K562 (cell line): ENCODE measurements at regions not wholly inside any gene's neighbourhood (a gene's known extent, or its start where the extent isn't known, plus 50 kb on each side); places are given as distances from the start of the nearest gene placed in this dataset.

Experiments
- ATAC-seq: fragments of 200-7000 bp; cut with Tn5 transposase; 3 replicates; pipeline ENCODE4 v1.9.1; 2020; ENCODE audit warnings: moderate library complexity
- BruUV-seq: library from RNA; stranded (reverse); fragments of 400-500 nt; replicated peaks from 2 replicates; lab custom pipeline; 2021; lab: Mats Ljungman, UMichigan
- CTCF ChIA-PET: fragments of 300-600 bp; formaldehyde crosslinking; extraction: SDS; loops from one replicate; lab custom pipeline; 2021; ENCODE audit warnings: low intra/inter-chr PET ratio; lab: Yijun Ruan, JAX
- POLR2A ChIA-PET: fragments of 300-600, 350-650 bp; sonication (Branson Sonifier 250); formaldehyde crosslinking; extraction: SDS; loops from one replicate; lab custom pipeline; 2021; ENCODE audit warnings: antibody characterized with exemption, inconsistent platforms; lab: Yijun Ruan, JAX
- DNase-seq, 4 experiments: peaks; one replicate each; pipeline versions ENCODE4 v3.0.0 to v3.0.0-alpha.2; 2011 to 2018; ENCODE audit warnings: low spot score in 3 of 4, mixed read lengths in 3 of 4; ENCODE audit errors: extremely low read depth in 1 of 4
- FAIRE-seq: peaks from 2 replicates; lab custom pipeline; 2011; peaks lifted over from hg19 to GRCh38; lab: Jason Lieb, UNC
- H2AFZ ChIP-seq: 2 replicates; pipeline ENCODE4 v1.6.0; 2011; ENCODE audit warnings: low read depth, low read length, control low read depth, inconsistent platforms
- H3K27ac ChIP-seq: fragments of 200-600 bp; 3 replicates; pipeline ENCODE4 v1.8.0; 2011; ENCODE audit warnings: low read depth, mild to moderate bottlenecking, control low read depth, inconsistent platforms, low read length, moderate library complexity, mixed read lengths; ENCODE audit errors: extremely low read depth
- H3K27me3 ChIP-seq, 2 experiments: fragments of 300-600 bp in 1 of 2; 2 replicates in 1 of 2; 3 replicates in 1 of 2; pipeline versions ENCODE4 v1.6.0 to v1.8.0; 2011; ENCODE audit warnings: inconsistent platforms in 2 of 2, low read length in 2 of 2, mild to moderate bottlenecking in 1 of 2, mixed read lengths in 1 of 2, moderate library complexity in 1 of 2; ENCODE audit not compliant: control insufficient read depth in 2 of 2, insufficient read depth in 2 of 2
- H3K36me3 ChIP-seq: fragments of 300-600 bp; 3 replicates; pipeline ENCODE4 v1.8.0; 2011; ENCODE audit warnings: mild to moderate bottlenecking, low read length, inconsistent platforms; ENCODE audit not compliant: control insufficient read depth, insufficient read depth
- H3K4me1 ChIP-seq, 2 experiments: fragments of 200-600 bp in 1 of 2; replicated peaks in 1 of 2; 2 replicates in 1 of 2; 3 replicates in 1 of 2; pipeline versions ENCODE4 v1.5.1 to v1.8.0; 2011; ENCODE audit warnings: inconsistent platforms in 2 of 2, low read length in 2 of 2, mild to moderate bottlenecking in 1 of 2, mixed read lengths in 1 of 2, moderate library complexity in 1 of 2; ENCODE audit not compliant: control insufficient read depth in 2 of 2, insufficient read depth in 2 of 2
- H3K4me2 ChIP-seq: 2 replicates; pipeline ENCODE4 v1.6.1; 2011; ENCODE audit warnings: low read length, control low read depth, inconsistent platforms, mixed read lengths; ENCODE audit not compliant: insufficient read depth
- H3K4me3 ChIP-seq: fragments of 200-600 bp; sonication (generic), shearing (Covaris generic); 2 replicates; pipeline ENCODE4 v1.5.1; 2016; ENCODE audit warnings: control low read depth, inconsistent platforms
- H3K79me2 ChIP-seq: fragments of 200-600 bp; 3 replicates; pipeline ENCODE4 v1.8.0; 2011; ENCODE audit warnings: low read length, inconsistent platforms; ENCODE audit not compliant: control insufficient read depth, insufficient read depth
- H3K9ac ChIP-seq, 2 experiments: 2 replicates each; pipeline versions ENCODE4 v1.6.0 to v1.6.1; 2011; ENCODE audit warnings: low read depth in 2 of 2, low read length in 2 of 2, control low read depth in 1 of 2, inconsistent platforms in 1 of 2, mild to moderate bottlenecking in 1 of 2, mixed read lengths in 1 of 2; ENCODE audit not compliant: insufficient read depth in 1 of 2
- H3K9me1 ChIP-seq: one replicate; pipeline ENCODE4 v1.6.0; 2011; ENCODE audit warnings: inconsistent platforms, mild to moderate bottlenecking, low read length, moderate library complexity; ENCODE audit not compliant: control insufficient read depth, insufficient read depth
- H3K9me3 ChIP-seq: replicated peaks from 2 replicates; pipeline ENCODE4 v1.5.1; 2011; ENCODE audit warnings: low read depth, low read length, inconsistent platforms; ENCODE audit not compliant: control insufficient read depth, insufficient read depth
- H4K20me1 ChIP-seq: replicated peaks from 2 replicates; pipeline ENCODE4 v1.6.1; 2011; ENCODE audit warnings: low read length, inconsistent platforms, mixed read lengths; ENCODE audit not compliant: control insufficient read depth, insufficient read depth
- DDX20 ChIP-seq: fragments of 450-650 bp; IDR thresholded peaks from 2 replicates; pipeline ENCODE4 v1.6.1; 2016; ENCODE audit warnings: missing genetic modification characterization, low read depth, mild to moderate bottlenecking, missing compliant biosample characterization, moderate library complexity
- KLF16 ChIP-seq: IDR thresholded peaks from 2 replicates; pipeline ENCODE4 v1.6.1; 2016; ENCODE audit warnings: antibody characterized with exemption
- WGBS: fragments of 100-300 bp; shearing (Covaris generic); methylation state at CpG from one replicate; pipeline ENCODE4 v1.1.6; 2016; ENCODE audit warnings: low coverage, mixed read lengths; ENCODE audit not compliant: insufficient coverage; ENCODE audit errors: missing lambda C conversion rate; 5-methylcytosine and 5-hydroxymethylcytosine counted together
- in situ Hi-C: fragments of 300-500 bp; cut with MboI; formaldehyde crosslinking; loops from 4 replicates; pipeline ENCODE4 v1.15.0; 2018; ENCODE audit warnings: inconsistent platforms, mixed read lengths
- intact Hi-C: fragments of 100-400 bp; cut with micrococcal nuclease; formaldehyde crosslinking; loops from 2 replicates; pipeline ENCODE4 v1.14.2; 2022
- TF ChIP-seq, protein P1 (sequence below): fragments of 450-650 bp; formaldehyde crosslinking; IDR thresholded peaks from 2 replicates; pipeline ENCODE4 v1.4.0; 2020; ENCODE audit warnings: mild to moderate bottlenecking, moderate library complexity
- TF ChIP-seq, protein P2 (sequence below): sonication (generic); formaldehyde crosslinking; IDR thresholded peaks from 2 replicates; pipeline ENCODE4 v1.8.0; 2022; ENCODE audit warnings: mild to moderate bottlenecking, low read depth, missing genetic modification reagents
- TF ChIP-seq, protein P3 (sequence below): sonication (generic); formaldehyde crosslinking; IDR thresholded peaks from 2 replicates; pipeline ENCODE4 v1.8.0; 2022; ENCODE audit warnings: mild to moderate bottlenecking, missing genetic modification reagents

DNA sequence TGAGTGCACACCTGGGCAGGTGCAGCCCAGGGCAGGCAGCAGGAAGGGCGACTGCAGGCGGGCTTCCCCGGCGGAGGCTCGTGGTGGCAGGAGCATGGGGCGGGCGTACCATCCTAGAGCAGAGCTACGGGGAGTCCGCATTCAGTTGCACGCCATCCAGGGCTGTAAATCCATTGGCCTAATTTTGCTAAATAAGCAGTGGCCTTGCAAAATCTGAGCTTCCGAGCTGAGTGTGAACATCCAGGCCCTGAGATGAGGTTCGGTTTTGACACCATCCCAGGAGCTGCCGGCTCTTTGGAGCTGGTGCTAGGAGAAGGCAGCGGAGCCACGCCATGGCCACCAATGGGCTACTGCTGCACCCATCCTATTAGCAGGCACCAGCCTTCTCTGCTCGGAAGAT lies 664.8 kb downstream of the BRD1 start:
- no peak overlapping the region for H3K4me3 ChIP-seq
- CTCF ChIA-PET = no interaction called here

More for the DNA sequence above, 664.8 kb downstream of the BRD1 start:
- H3K36me3 ChIP-seq = no peaks in the 10 kb centered on the region
- H3K27me3 ChIP-seq = peaks cover 0 to 15% of the 10 kb centered on the region in 2 experiments; a peak in 2 of 5 replicates
- no peak overlapping the region for H2AFZ ChIP-seq
- H3K4me1 ChIP-seq = no peaks in the 10 kb centered on the region
- H3K4me2 ChIP-seq = no peak overlapping the region
- TF ChIP-seq, protein P1, sequence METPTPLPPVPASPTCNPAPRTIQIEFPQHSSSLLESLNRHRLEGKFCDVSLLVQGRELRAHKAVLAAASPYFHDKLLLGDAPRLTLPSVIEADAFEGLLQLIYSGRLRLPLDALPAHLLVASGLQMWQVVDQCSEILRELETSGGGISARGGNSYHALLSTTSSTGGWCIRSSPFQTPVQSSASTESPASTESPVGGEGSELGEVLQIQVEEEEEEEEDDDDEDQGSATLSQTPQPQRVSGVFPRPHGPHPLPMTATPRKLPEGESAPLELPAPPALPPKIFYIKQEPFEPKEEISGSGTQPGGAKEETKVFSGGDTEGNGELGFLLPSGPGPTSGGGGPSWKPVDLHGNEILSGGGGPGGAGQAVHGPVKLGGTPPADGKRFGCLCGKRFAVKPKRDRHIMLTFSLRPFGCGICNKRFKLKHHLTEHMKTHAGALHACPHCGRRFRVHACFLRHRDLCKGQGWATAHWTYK (CRISPR knock-in tag) = no peak
- no peak for TF ChIP-seq DDX20 (tag)
- no peak for TF ChIP-seq KLF16
- TF ChIP-seq, protein P2, sequence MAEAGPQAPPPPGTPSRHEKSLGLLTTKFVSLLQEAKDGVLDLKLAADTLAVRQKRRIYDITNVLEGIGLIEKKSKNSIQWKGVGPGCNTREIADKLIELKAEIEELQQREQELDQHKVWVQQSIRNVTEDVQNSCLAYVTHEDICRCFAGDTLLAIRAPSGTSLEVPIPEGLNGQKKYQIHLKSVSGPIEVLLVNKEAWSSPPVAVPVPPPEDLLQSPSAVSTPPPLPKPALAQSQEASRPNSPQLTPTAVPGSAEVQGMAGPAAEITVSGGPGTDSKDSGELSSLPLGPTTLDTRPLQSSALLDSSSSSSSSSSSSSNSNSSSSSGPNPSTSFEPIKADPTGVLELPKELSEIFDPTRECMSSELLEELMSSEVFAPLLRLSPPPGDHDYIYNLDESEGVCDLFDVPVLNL (CRISPR knock-in tag) = no peak
- TF ChIP-seq, protein P3, sequence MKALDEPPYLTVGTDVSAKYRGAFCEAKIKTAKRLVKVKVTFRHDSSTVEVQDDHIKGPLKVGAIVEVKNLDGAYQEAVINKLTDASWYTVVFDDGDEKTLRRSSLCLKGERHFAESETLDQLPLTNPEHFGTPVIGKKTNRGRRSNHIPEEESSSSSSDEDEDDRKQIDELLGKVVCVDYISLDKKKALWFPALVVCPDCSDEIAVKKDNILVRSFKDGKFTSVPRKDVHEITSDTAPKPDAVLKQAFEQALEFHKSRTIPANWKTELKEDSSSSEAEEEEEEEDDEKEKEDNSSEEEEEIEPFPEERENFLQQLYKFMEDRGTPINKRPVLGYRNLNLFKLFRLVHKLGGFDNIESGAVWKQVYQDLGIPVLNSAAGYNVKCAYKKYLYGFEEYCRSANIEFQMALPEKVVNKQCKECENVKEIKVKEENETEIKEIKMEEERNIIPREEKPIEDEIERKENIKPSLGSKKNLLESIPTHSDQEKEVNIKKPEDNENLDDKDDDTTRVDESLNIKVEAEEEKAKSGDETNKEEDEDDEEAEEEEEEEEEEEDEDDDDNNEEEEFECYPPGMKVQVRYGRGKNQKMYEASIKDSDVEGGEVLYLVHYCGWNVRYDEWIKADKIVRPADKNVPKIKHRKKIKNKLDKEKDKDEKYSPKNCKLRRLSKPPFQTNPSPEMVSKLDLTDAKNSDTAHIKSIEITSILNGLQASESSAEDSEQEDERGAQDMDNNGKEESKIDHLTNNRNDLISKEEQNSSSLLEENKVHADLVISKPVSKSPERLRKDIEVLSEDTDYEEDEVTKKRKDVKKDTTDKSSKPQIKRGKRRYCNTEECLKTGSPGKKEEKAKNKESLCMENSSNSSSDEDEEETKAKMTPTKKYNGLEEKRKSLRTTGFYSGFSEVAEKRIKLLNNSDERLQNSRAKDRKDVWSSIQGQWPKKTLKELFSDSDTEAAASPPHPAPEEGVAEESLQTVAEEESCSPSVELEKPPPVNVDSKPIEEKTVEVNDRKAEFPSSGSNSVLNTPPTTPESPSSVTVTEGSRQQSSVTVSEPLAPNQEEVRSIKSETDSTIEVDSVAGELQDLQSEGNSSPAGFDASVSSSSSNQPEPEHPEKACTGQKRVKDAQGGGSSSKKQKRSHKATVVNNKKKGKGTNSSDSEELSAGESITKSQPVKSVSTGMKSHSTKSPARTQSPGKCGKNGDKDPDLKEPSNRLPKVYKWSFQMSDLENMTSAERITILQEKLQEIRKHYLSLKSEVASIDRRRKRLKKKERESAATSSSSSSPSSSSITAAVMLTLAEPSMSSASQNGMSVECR (CRISPR knock-in tag) = no peak
- BruUV-seq = no TSS peak
- H3K79me2 ChIP-seq = no peaks in the 10 kb centered on the region
- H3K9ac ChIP-seq = no peak overlapping the region
- POLR2A ChIA-PET = interaction anchor here (0.6 kb wide), 1 partner anchor 29 kb away, joined by 3 read pairs; no protein-coding TSS in a partner anchor
- ATAC-seq = no peak
- 4% methylated on average over 10 of the region's 16 CpGs for WGBS
- no peaks in the 10 kb centered on the region for H3K9me3 ChIP-seq
- DNase-seq = no peak
- intact Hi-C loops (no loop called here), in situ Hi-C loops (no loop called here)
- H3K9me1 ChIP-seq = no peaks in the 10 kb centered on the region
- no peak for FAIRE-seq
- no peaks in the 10 kb centered on the region for H4K20me1 ChIP-seq
- H3K27ac ChIP-seq = no peak overlapping the region
